GM23338 (cell line): ENCODE measurements at regions not wholly inside any gene's neighbourhood (a gene's known extent, or its start where the extent isn't known, plus 50 kb on each side); places are given as distances from the start of the nearest gene placed in this dataset.

Experiments used
- ATAC-seq: fragments of 200-7000 bp; cut with Tn5 transposase; 3 replicates; pipeline ENCODE4 v1.9.1; 2020
- DNase-seq: peaks from one replicate; pipeline ENCODE4 v3.0.0-alpha.2; 2015; ENCODE audit warnings: low spot score
- H2AFZ ChIP-seq: fragments of 200-600 bp; sonication (generic); 2 replicates; pipeline ENCODE4 v1.8.0; 2016; ENCODE audit warnings: antibody characterized with exemption, mild to moderate bottlenecking, moderate library complexity
- H3F3A ChIP-seq: fragments of 200-600 bp; sonication (generic); replicated peaks from 2 replicates; pipeline ENCODE4 v1.8.0; 2017; ENCODE audit warnings: antibody characterized with exemption, mixed run types, low read depth
- H3K27ac ChIP-seq: fragments of 200-600 bp; sonication (generic); 2 replicates; pipeline ENCODE4 v1.6.1; 2016; ENCODE audit warnings: low read depth
- H3K27me3 ChIP-seq: fragments of 200-600 bp; sonication (generic); 2 replicates; pipeline ENCODE4 v1.8.0; 2016; ENCODE audit warnings: mild to moderate bottlenecking, mixed run types, moderate library complexity; ENCODE audit not compliant: insufficient read depth
- H3K36me3 ChIP-seq: fragments of 200-600 bp; sonication (generic); 2 replicates; pipeline ENCODE4 v1.8.0; 2016; ENCODE audit warnings: mild to moderate bottlenecking; ENCODE audit not compliant: insufficient read depth
- H3K4me1 ChIP-seq: fragments of 200-600 bp; sonication (generic); 2 replicates; pipeline ENCODE4 v1.8.0; 2016; ENCODE audit warnings: mild to moderate bottlenecking, moderate library complexity; ENCODE audit not compliant: insufficient read depth
- H3K4me2 ChIP-seq: fragments of 200-600 bp; sonication (generic); 2 replicates; pipeline ENCODE4 v1.7.1; 2017; ENCODE audit warnings: mixed run types
- H3K4me3 ChIP-seq: fragments of 200-600 bp; sonication (generic); 2 replicates; pipeline ENCODE4 v1.6.1; 2016; ENCODE audit warnings: mixed run types
- H3K79me2 ChIP-seq: fragments of 200-600 bp; sonication (generic); replicated peaks from 2 replicates; pipeline ENCODE4 v1.8.0; 2017; ENCODE audit warnings: mild to moderate bottlenecking; ENCODE audit not compliant: insufficient read depth
- H3K9me2 ChIP-seq: fragments of 200-600 bp; sonication (generic); 2 replicates; pipeline ENCODE4 v1.8.0; 2017; ENCODE audit not compliant: insufficient read depth
- H4K20me1 ChIP-seq: fragments of 200-600 bp; sonication (generic); replicated peaks from 2 replicates; pipeline ENCODE4 v1.8.0; 2017; ENCODE audit warnings: mild to moderate bottlenecking; ENCODE audit not compliant: insufficient read depth
- H3K27ac Mint-ChIP-seq: 2 replicates; pipeline ENCODE4 v1.8.0; 2020; ENCODE audit warnings: inconsistent platforms, mild to moderate bottlenecking, moderate library complexity, mixed read lengths
- H3K27me3 Mint-ChIP-seq: 3 replicates; pipeline ENCODE4 v1.8.0; 2022; ENCODE audit warnings: low read depth, mild to moderate bottlenecking, moderate library complexity, mixed read lengths, inconsistent platforms; ENCODE audit not compliant: insufficient read depth, poor library complexity
- H3K36me3 Mint-ChIP-seq: 3 replicates; pipeline ENCODE4 v1.8.0; 2021; ENCODE audit warnings: low read depth, mild to moderate bottlenecking, inconsistent platforms, moderate library complexity, mixed read lengths
- H3K4me1 Mint-ChIP-seq: 3 replicates; pipeline ENCODE4 v1.8.0; 2020; ENCODE audit warnings: mild to moderate bottlenecking, inconsistent platforms, mixed read lengths
- H3K4me3 Mint-ChIP-seq: 3 replicates; pipeline ENCODE4 v1.8.0; 2021; ENCODE audit warnings: moderate library complexity, mild to moderate bottlenecking, inconsistent platforms, mixed read lengths
- H3K9me3 Mint-ChIP-seq: 3 replicates; pipeline ENCODE4 v1.8.0; 2020; ENCODE audit warnings: moderate library complexity, mild to moderate bottlenecking, inconsistent platforms, mixed read lengths
- CREB1 ChIP-seq: fragments of 250-450 bp; sonication (Bioruptor Pico); IDR thresholded peaks from 2 replicates; pipeline ENCODE4 v1.5.0; 2020; ENCODE audit warnings: low read depth, mild to moderate bottlenecking, moderate library complexity
- CTCF ChIP-seq, 2 experiments: fragments of 200-600 bp in 1 of 2; sonication (generic) in 1 of 2; conservative IDR thresholded peaks; 2 replicates each; pipeline versions ENCODE4 v1.5.1 to v1.6.1; 2016 to 2017; ENCODE audit warnings: antibody characterized with exemption in 2 of 2, low read depth in 2 of 2, mild to moderate bottlenecking in 2 of 2, moderate library complexity in 1 of 2
- EZH2 ChIP-seq: fragments of 200-600 bp; sonication (generic); IDR thresholded peaks from one replicate; pipeline ENCODE4 v1.8.0; 2017; ENCODE audit warnings: antibody characterized with exemption, mild to moderate bottlenecking, low read depth; ENCODE audit not compliant: unreplicated experiment
- EZH2phosphoT487 ChIP-seq: fragments of 200-600 bp; sonication (generic); IDR thresholded peaks from one replicate; pipeline ENCODE4 v1.8.1; 2018; ENCODE audit warnings: antibody characterized with exemption; ENCODE audit not compliant: unreplicated experiment
- JUNB ChIP-seq: IDR thresholded peaks from one replicate; pipeline ENCODE4 v1.6.1; 2016; ENCODE audit warnings: antibody characterized with exemption; ENCODE audit not compliant: unreplicated experiment
- NANOG ChIP-seq: IDR thresholded peaks from 2 replicates; pipeline ENCODE4 v1.6.1; 2016; ENCODE audit warnings: antibody characterized with exemption, borderline replicate concordance
- POLR2AphosphoS5 ChIP-seq: IDR thresholded peaks from 2 replicates; pipeline ENCODE4 v1.6.1; 2016; ENCODE audit warnings: antibody characterized with exemption, low read depth
- STAT1 ChIP-seq: IDR thresholded peaks from one replicate; pipeline ENCODE4 v1.6.1; 2016; ENCODE audit warnings: antibody characterized with exemption; ENCODE audit not compliant: unreplicated experiment
- ZNF114 ChIP-seq: fragments of 250-450 bp; sonication (Bioruptor Pico); IDR thresholded peaks from 2 replicates; pipeline ENCODE4 v1.5.0; 2020; ENCODE audit warnings: mild to moderate bottlenecking, moderate library complexity
- ZNF331 ChIP-seq: fragments of 250-450 bp; sonication (Bioruptor Pico); IDR thresholded peaks from 2 replicates; pipeline ENCODE4 v1.5.0; 2020; ENCODE audit warnings: low read depth, mild to moderate bottlenecking, moderate library complexity
- ZNF462 ChIP-seq: fragments of 250-450 bp; sonication (Bioruptor Pico); IDR thresholded peaks from 2 replicates; pipeline ENCODE4 v1.5.0; 2020; ENCODE audit warnings: mild to moderate bottlenecking, moderate library complexity
- TF ChIP-seq, protein P1 (sequence below): IDR thresholded peaks from 2 replicates; pipeline ENCODE4 v1.6.1; 2016; ENCODE audit warnings: antibody characterized with exemption

DNA sequence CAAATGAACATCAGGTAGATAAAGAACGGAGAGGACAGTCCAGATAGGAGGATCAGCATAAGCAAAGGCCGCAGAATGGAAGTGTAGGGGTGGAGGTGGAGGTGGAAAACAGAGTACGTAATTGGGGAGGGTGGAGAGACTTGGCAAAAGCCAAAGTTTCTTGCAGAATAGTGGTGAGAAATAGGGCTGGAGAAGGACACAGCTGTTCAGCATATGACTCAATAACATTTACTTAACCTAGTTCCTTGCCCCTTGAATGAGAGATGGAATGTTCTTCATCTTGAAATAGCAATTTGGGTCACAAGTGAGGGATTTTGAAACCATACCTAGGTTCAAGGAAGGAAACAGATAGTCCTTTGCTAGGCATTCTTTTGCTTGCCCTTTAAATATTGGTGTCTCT is 235.9 kb upstream of the ARHGAP20 start:
- no peaks in the 10 kb centered on the region; the same call in 2 of the 3 replicates for H3K4me1 Mint-ChIP-seq
- H3K27me3 Mint-ChIP-seq = no peaks in the 10 kb centered on the region
- TF ChIP-seq NANOG = no peak
- no peak for TF ChIP-seq STAT1
- H3K9me2 ChIP-seq = 0 out of 2 replicates have a peak, but pooled peaks cover 3% of the 10 kb centered on the region
- H3K4me3 ChIP-seq = no peak overlapping the region
- no peaks in the 10 kb centered on the region for H4K20me1 ChIP-seq
- H3K79me2 ChIP-seq = no peaks in the 10 kb centered on the region
- H3K27ac ChIP-seq = no peak overlapping the region
- no peaks in the 10 kb centered on the region; the same call in 1 of the 3 replicates for H3K9me3 Mint-ChIP-seq
- no peaks in the 10 kb centered on the region for H3K27me3 ChIP-seq
- no peaks in the 10 kb centered on the region for H3K36me3 ChIP-seq
- no peaks in the 10 kb centered on the region for H3K36me3 Mint-ChIP-seq
- H3F3A ChIP-seq = no peaks in the 10 kb centered on the region
- ATAC-seq (no peak), DNase-seq (no peak)
- no peak overlapping the region for H2AFZ ChIP-seq
- no peaks in the 10 kb centered on the region for H3K4me1 ChIP-seq
- H3K4me3 Mint-ChIP-seq = no peak overlapping the region
- no peak overlapping the region for H3K4me2 ChIP-seq
- H3K27ac Mint-ChIP-seq = no peak overlapping the region

DNA sequence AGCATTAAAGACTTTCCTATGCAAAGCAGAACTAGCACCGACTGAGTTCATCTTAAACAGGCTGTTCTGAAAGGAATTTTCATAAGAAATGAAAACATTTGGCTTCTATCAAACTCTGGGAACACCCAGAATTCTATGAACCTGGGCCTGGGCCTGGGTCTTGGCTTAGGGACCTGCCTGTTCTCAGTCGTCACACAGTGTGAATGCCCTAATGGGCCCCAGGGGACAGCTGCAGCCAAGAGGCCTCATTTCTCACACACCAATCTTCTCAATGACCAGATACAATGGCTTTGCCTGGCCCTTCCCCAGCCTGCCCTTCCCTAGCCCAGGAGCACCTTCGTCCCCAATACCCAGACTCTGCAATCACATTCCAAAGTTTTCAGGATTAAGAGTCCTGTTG is 234.9 kb upstream of the ARHGAP20 start:
- Histone ChIP-seq H3K9me2 (0 out of 2 replicates have a peak, but pooled peaks cover 3% of the 10 kb centered on the region), H3K4me1 (no peaks in the 10 kb centered on the region), H3K36me3 (no peaks in the 10 kb centered on the region), H3K27ac (no peak overlapping the region), H4K20me1 (no peaks in the 10 kb centered on the region), H3K4me2 (no peak overlapping the region), H3K79me2 (no peaks in the 10 kb centered on the region), H3F3A (no peaks in the 10 kb centered on the region), H2AFZ (no peak overlapping the region), H3K27me3 (no peaks in the 10 kb centered on the region), H3K4me3 (no peak overlapping the region)
- no peaks in the 10 kb centered on the region; the same call in 2 of the 3 replicates for H3K4me1 Mint-ChIP-seq
- no peaks in the 10 kb centered on the region for H3K36me3 Mint-ChIP-seq
- H3K27ac Mint-ChIP-seq = no peak overlapping the region
- no peaks in the 10 kb centered on the region; the same call in 1 of the 3 replicates for H3K9me3 Mint-ChIP-seq
- H3K27me3 Mint-ChIP-seq = no peaks in the 10 kb centered on the region
- ATAC-seq = no peak
- DNase-seq = no peak
- no peak overlapping the region for H3K4me3 Mint-ChIP-seq
- TF ChIP-seq NANOG (no peak), POLR2AphosphoS5 (no peak), EZH2phosphoT487 (no peak), ZNF114 (CRISPR knock-in tag) (no peak), EZH2 (no peak), JUNB (no peak), CREB1 (no peak), CTCF (conservative IDR thresholded peaks at IDR 0.05; ENCODE audit: low read depth in 2 of 2) (no peak), ZNF331 (CRISPR knock-in tag) (no peak), ZNF462 (CRISPR knock-in tag) (no peak)
- TF ChIP-seq, protein P1, sequence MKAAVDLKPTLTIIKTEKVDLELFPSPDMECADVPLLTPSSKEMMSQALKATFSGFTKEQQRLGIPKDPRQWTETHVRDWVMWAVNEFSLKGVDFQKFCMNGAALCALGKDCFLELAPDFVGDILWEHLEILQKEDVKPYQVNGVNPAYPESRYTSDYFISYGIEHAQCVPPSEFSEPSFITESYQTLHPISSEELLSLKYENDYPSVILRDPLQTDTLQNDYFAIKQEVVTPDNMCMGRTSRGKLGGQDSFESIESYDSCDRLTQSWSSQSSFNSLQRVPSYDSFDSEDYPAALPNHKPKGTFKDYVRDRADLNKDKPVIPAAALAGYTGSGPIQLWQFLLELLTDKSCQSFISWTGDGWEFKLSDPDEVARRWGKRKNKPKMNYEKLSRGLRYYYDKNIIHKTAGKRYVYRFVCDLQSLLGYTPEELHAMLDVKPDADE = no peak
